Type B pancreatic cell (in vitro differentiated cells): ENCODE measurements at regions not wholly inside any gene's neighbourhood (a gene's known extent, or its start where the extent isn't known, plus 50 kb on each side); places are given as distances from the start of the nearest gene placed in this dataset.
"Not testable (repeated sequence)": the region's sequence is repeated elsewhere in the genome, so short reads cannot be mapped to it uniquely, and the experiment has no call there.

Experiments
- DNase-seq: peaks from one replicate; pipeline ENCODE4 v3.0.0; 2021; ENCODE audit warnings: mixed read lengths; ENCODE audit not compliant: unreplicated experiment; ENCODE audit errors: extremely low spot score
- H3K27ac Mint-ChIP-seq: 2 replicates; pipeline ENCODE4 v1.8.0; 2021; ENCODE audit warnings: mild to moderate bottlenecking, mixed read lengths
- H3K27me3 Mint-ChIP-seq: 2 replicates; pipeline ENCODE4 v1.8.0; 2021; ENCODE audit warnings: mixed read lengths
- H3K36me3 Mint-ChIP-seq: 2 replicates; pipeline ENCODE4 v1.8.0; 2021; ENCODE audit warnings: mixed read lengths
- H3K4me1 Mint-ChIP-seq: one replicate; pipeline ENCODE4 v1.8.0; 2021; ENCODE audit warnings: mixed read lengths; ENCODE audit not compliant: unreplicated experiment
- H3K4me3 Mint-ChIP-seq: 2 replicates; pipeline ENCODE4 v1.8.0; 2021; ENCODE audit warnings: mild to moderate bottlenecking, mixed read lengths
- H3K9me3 Mint-ChIP-seq: 2 replicates; pipeline ENCODE4 v1.8.0; 2021; ENCODE audit warnings: mixed read lengths
- CTCF ChIP-seq: fragments of 200-600 bp; sonication (generic); conservative IDR thresholded peaks from 2 replicates; pipeline ENCODE4 v1.5.0; 2021; ENCODE audit warnings: antibody characterized with exemption, mild to moderate bottlenecking

- Mint-ChIP-seq H3K27me3 (no peaks in the 10 kb centered on the region), H3K4me3 (no peak overlapping the region), H3K27ac (no peak overlapping the region), H3K9me3 (no peaks in the 10 kb centered on the region), H3K36me3 (no peaks in the 10 kb centered on the region), H3K4me1 (no peaks in the 10 kb centered on the region)
- no peak for DNase-seq
- TF ChIP-seq CTCF: no peak
Measured at GRCh38 chr5:104084896-104085295, 522.3 kb upstream of the NUDT12 start.

GRCh38 chr5:104082754-104083153, 520.2 kb upstream of the NUDT12 start:
- Mint-ChIP-seq H3K4me3 (no peak overlapping the region), H3K4me1 (no peaks in the 10 kb centered on the region), H3K27me3 (no peaks in the 10 kb centered on the region), H3K9me3 (no peaks in the 10 kb centered on the region), H3K36me3 (no peaks in the 10 kb centered on the region), H3K27ac (no peak overlapping the region)
- TF ChIP-seq CTCF: no peak
- DNase-seq: no peak

- Mint-ChIP-seq H3K4me3 (no peak overlapping the region), H3K9me3 (no peaks in the 10 kb centered on the region), H3K36me3 (no peaks in the 10 kb centered on the region), H3K27ac (no peak overlapping the region), H3K4me1 (no peaks in the 10 kb centered on the region), H3K27me3 (no peaks in the 10 kb centered on the region)
- no peak for DNase-seq
- no peak for TF ChIP-seq CTCF
Measured at GRCh38 chr5:104081232-104081631, 518.6 kb upstream of the NUDT12 start.

- Mint-ChIP-seq H3K4me1 (no peaks in the 10 kb centered on the region), H3K9me3 (no peaks in the 10 kb centered on the region), H3K27ac (no peak overlapping the region), H3K4me3 (no peak overlapping the region), H3K27me3 (no peaks in the 10 kb centered on the region), H3K36me3 (no peaks in the 10 kb centered on the region)
- no peak for TF ChIP-seq CTCF
- no peak for DNase-seq
Measured at GRCh38 chr5:104080646-104081175, 518.1 kb upstream of the NUDT12 start.

GRCh38 chr5:104079861-104080645, 517.5 kb upstream of the NUDT12 start:
- H3K9me3 Mint-ChIP-seq, DNase-seq, H3K27me3 Mint-ChIP-seq, H3K27ac Mint-ChIP-seq, H3K4me3 Mint-ChIP-seq, H3K36me3 Mint-ChIP-seq, H3K4me1 Mint-ChIP-seq: not testable (repeated sequence)

GRCh38 chr5:104071887-104072286, 509.3 kb upstream of the NUDT12 start:
- no peak for TF ChIP-seq CTCF

More at GRCh38 chr5:104071887-104072286, 509.3 kb upstream of the NUDT12 start:
- no peak for DNase-seq
- peaks cover 10% of the 10 kb centered on the region for H3K9me3 Mint-ChIP-seq
- no peaks in the 10 kb centered on the region for H3K36me3 Mint-ChIP-seq
- H3K27ac Mint-ChIP-seq: no peak overlapping the region
- no peak overlapping the region for H3K4me3 Mint-ChIP-seq
- H3K4me1 Mint-ChIP-seq: no peaks in the 10 kb centered on the region
- H3K27me3 Mint-ChIP-seq: no peaks in the 10 kb centered on the region
